Hepatocyte (in vitro differentiated cells): ENCODE measurements at regions not wholly inside any gene's neighbourhood (a gene's known extent, or its start where the extent isn't known, plus 50 kb on each side); places are given as distances from the start of the nearest gene placed in this dataset.

Experiments
- DNase-seq: peaks from one replicate; pipeline ENCODE4 v3.0.0-alpha.2; 2016; ENCODE audit warnings: low spot score
- H2AFZ ChIP-seq: fragments of 200-600 bp; sonication (generic); 2 replicates; pipeline ENCODE4 v1.6.0; 2016; ENCODE audit warnings: antibody characterized with exemption, mild to moderate bottlenecking
- H3K27ac ChIP-seq: fragments of 200-600 bp; sonication (generic); 2 replicates; pipeline ENCODE4 v1.5.1; 2016; ENCODE audit warnings: mild to moderate bottlenecking
- H3K27me3 ChIP-seq: fragments of 200-600 bp; sonication (generic); 2 replicates; pipeline ENCODE4 v1.6.1; 2016
- H3K36me3 ChIP-seq: fragments of 200-600 bp; sonication (generic); replicated peaks from 2 replicates; pipeline ENCODE4 v1.5.1; 2016; ENCODE audit warnings: low read depth; ENCODE audit not compliant: insufficient read depth
- H3K4me1 ChIP-seq: fragments of 200-600 bp; sonication (generic); 2 replicates; pipeline ENCODE4 v1.5.1; 2016; ENCODE audit warnings: mild to moderate bottlenecking, moderate library complexity; ENCODE audit not compliant: insufficient read depth
- H3K4me2 ChIP-seq: fragments of 200-600 bp; sonication (generic); 2 replicates; pipeline ENCODE4 v1.6.0; 2016
- H3K4me3 ChIP-seq: fragments of 200-600 bp; sonication (generic); 2 replicates; pipeline ENCODE4 v1.5.1; 2016; ENCODE audit warnings: mild to moderate bottlenecking
- H3K79me2 ChIP-seq: fragments of 200-600 bp; sonication (generic); 2 replicates; pipeline ENCODE4 v1.6.0; 2017; ENCODE audit warnings: mild to moderate bottlenecking
- H3K9me2 ChIP-seq: fragments of 200-600 bp; sonication (generic); replicated peaks from 2 replicates; pipeline ENCODE4 v1.6.0; 2017; ENCODE audit warnings: mild to moderate bottlenecking; ENCODE audit not compliant: insufficient read depth
- H3K9me3 ChIP-seq: fragments of 200-600 bp; sonication (generic); 2 replicates; pipeline ENCODE4 v1.5.1; 2016; ENCODE audit warnings: low read depth, mild to moderate bottlenecking
- H4K20me1 ChIP-seq: fragments of 200-600 bp; sonication (generic); 2 replicates; pipeline ENCODE4 v1.6.0; 2016; ENCODE audit warnings: mild to moderate bottlenecking; ENCODE audit not compliant: insufficient read depth, poor library complexity, severe bottlenecking
- CTCF ChIP-seq: fragments of 200-600 bp; sonication (generic); IDR thresholded peaks from 2 replicates; pipeline ENCODE4 v1.5.1; 2016; ENCODE audit warnings: antibody characterized with exemption, mild to moderate bottlenecking; ENCODE audit not compliant: poor library complexity
- EZH2 ChIP-seq: fragments of 200-600 bp; sonication (generic); IDR thresholded peaks from 2 replicates; pipeline ENCODE4 v1.6.1; 2016; ENCODE audit warnings: antibody characterized with exemption, mild to moderate bottlenecking, borderline replicate concordance
- EZH2phosphoT487 ChIP-seq: fragments of 200-600 bp; sonication (generic); IDR thresholded peaks from one replicate; pipeline ENCODE4 v1.6.1; 2018; ENCODE audit warnings: antibody characterized with exemption, mild to moderate bottlenecking, low read depth, moderate library complexity; ENCODE audit not compliant: unreplicated experiment, severe bottlenecking
- WGBS: methylation state at CpG from one replicate; pipeline ENCODE4 v1.1.6; 2016; ENCODE audit warnings: low lambda C conversion rate; ENCODE audit errors: missing lambda C conversion rate; 5-methylcytosine and 5-hydroxymethylcytosine counted together

- Histone ChIP-seq H3K27ac (no peak overlapping the region), H3K4me2 (no peak overlapping the region), H3K27me3 (no peaks in the 10 kb centered on the region), H3K79me2 (no peaks in the 10 kb centered on the region), H4K20me1 (no peaks in the 10 kb centered on the region), H3K4me3 (no peak overlapping the region), H3K36me3 (no peaks in the 10 kb centered on the region), H3K9me3 (no peaks in the 10 kb centered on the region), H2AFZ (no peak overlapping the region), H3K4me1 (no peaks in the 10 kb centered on the region), H3K9me2 (no peaks in the 10 kb centered on the region)
- 92% methylated on average over 1 of the region's 1 CpG for WGBS
- no peak for TF ChIP-seq EZH2
- TF ChIP-seq EZH2phosphoT487 = no peak
- no peak for TF ChIP-seq CTCF
- no peak for DNase-seq
Measured at GRCh38 chr9:25975667-25976066, 297.4 kb upstream of the TUSC1 start.

DNA sequence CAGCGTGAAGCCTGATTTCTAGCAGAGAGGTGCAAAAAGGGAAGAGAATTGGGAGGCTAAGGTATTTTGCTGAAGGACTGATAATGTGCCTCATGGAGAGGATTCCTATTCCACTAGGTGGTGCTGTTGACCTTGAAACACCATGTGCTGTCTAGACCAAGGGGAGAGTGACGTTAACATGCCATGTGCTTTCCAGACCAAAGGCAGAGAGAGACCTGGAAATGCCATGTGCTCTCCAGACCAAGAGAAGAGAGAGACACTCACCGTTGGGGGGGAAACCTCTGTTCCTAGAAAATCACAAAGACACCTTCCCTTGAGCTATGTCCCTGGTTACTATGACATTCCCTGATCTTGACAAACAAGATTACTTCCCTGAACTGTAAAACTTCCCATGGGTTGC lies 286.0 kb upstream of the TUSC1 start:
- Histone ChIP-seq H3K79me2 (no peaks in the 10 kb centered on the region), H3K36me3 (no peaks in the 10 kb centered on the region), H3K9me2 (no peaks in the 10 kb centered on the region), H3K4me2 (no peak overlapping the region), H2AFZ (no peak overlapping the region), H3K27ac (no peak overlapping the region), H3K4me3 (no peak overlapping the region), H3K9me3 (no peaks in the 10 kb centered on the region), H3K27me3 (no peaks in the 10 kb centered on the region), H3K4me1 (no peaks in the 10 kb centered on the region), H4K20me1 (no peaks in the 10 kb centered on the region)
- peak; percentile 82 for DNase-seq
- TF ChIP-seq EZH2phosphoT487 (no peak), CTCF (peak; percentile 58), EZH2 (no peak)
- 43% methylated on average over 3 of the region's 3 CpGs for WGBS

GRCh38 chr9:25960178-25960577 lies 281.9 kb upstream of the TUSC1 start:
- Histone ChIP-seq H3K27ac (no peak overlapping the region), H3K9me2 (no peaks in the 10 kb centered on the region), H3K4me3 (no peak overlapping the region), H3K79me2 (no peaks in the 10 kb centered on the region), H2AFZ (no peak overlapping the region), H4K20me1 (no peaks in the 10 kb centered on the region), H3K4me2 (no peak overlapping the region), H3K36me3 (no peaks in the 10 kb centered on the region), H3K4me1 (no peaks in the 10 kb centered on the region), H3K9me3 (no peaks in the 10 kb centered on the region), H3K27me3 (no peaks in the 10 kb centered on the region)
- TF ChIP-seq EZH2phosphoT487 (no peak), EZH2 (no peak), CTCF (no peak)
- 77% methylated on average over 3 of the region's 3 CpGs for WGBS
- no peak for DNase-seq

- H3K79me2 ChIP-seq = no peaks in the 10 kb centered on the region
- no peak overlapping the region for H3K27ac ChIP-seq
- no peaks in the 10 kb centered on the region for H3K27me3 ChIP-seq
- no peak overlapping the region for H3K4me2 ChIP-seq
- no peak for DNase-seq
- no peaks in the 10 kb centered on the region for H3K9me3 ChIP-seq
- no peaks in the 10 kb centered on the region for H4K20me1 ChIP-seq
- no peaks in the 10 kb centered on the region for H3K9me2 ChIP-seq
- H2AFZ ChIP-seq = no peak overlapping the region
- no peak overlapping the region for H3K4me3 ChIP-seq
- H3K36me3 ChIP-seq = no peaks in the 10 kb centered on the region
- TF ChIP-seq EZH2phosphoT487 (no peak), CTCF (no peak), EZH2 (no peak)
- no peaks in the 10 kb centered on the region for H3K4me1 ChIP-seq
Measured at GRCh38 chr9:25954209-25954608, 276.0 kb upstream of the TUSC1 start.
